ENCODE measurements at regions not wholly inside any gene's neighbourhood (a gene's known extent, or its start where the extent isn't known, plus 50 kb on each side); places are given as distances from the start of the nearest gene placed in this dataset.

DNA sequence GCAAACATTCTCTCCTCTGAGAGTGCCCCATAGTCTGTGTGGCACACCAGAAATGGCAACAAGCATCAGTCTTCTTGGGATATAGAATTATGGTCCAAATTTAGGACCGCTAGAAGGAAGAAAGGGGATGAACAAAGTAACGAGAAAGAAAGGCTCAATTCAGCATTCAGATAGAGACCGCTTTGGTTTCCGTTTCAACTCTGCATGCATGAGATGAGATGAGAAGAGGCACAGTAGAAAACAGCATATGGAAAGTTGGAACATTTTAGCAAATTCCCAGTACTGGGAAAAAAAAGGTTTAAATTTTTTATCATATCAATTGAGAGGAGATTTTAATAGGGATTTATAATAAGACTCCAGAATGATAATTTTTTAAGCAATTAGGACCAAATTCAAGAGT, 595.5 kb upstream of the CHRM3 start:
- Histone ChIP-seq H3K9me3 (no peaks in the 10 kb centered on the region), H3K36me3 (no peaks in the 10 kb centered on the region), H3K27ac (no peak overlapping the region), H3K4me3 (no peak overlapping the region), H3K4me1 (no peaks in the 10 kb centered on the region), H3K27me3 (no peaks in the 10 kb centered on the region)
- no peak for TF ChIP-seq POLR2A (IDR thresholded peaks at IDR 0.05)
- TF ChIP-seq, protein P1, sequence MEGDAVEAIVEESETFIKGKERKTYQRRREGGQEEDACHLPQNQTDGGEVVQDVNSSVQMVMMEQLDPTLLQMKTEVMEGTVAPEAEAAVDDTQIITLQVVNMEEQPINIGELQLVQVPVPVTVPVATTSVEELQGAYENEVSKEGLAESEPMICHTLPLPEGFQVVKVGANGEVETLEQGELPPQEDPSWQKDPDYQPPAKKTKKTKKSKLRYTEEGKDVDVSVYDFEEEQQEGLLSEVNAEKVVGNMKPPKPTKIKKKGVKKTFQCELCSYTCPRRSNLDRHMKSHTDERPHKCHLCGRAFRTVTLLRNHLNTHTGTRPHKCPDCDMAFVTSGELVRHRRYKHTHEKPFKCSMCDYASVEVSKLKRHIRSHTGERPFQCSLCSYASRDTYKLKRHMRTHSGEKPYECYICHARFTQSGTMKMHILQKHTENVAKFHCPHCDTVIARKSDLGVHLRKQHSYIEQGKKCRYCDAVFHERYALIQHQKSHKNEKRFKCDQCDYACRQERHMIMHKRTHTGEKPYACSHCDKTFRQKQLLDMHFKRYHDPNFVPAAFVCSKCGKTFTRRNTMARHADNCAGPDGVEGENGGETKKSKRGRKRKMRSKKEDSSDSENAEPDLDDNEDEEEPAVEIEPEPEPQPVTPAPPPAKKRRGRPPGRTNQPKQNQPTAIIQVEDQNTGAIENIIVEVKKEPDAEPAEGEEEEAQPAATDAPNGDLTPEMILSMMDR (IDR thresholded peaks at IDR 0.05): no peak
- DNase-seq: no peak

- no peak for TF ChIP-seq POLR2A (IDR thresholded peaks at IDR 0.05)
- TF ChIP-seq, protein P1 (IDR thresholded peaks at IDR 0.05): no peak
- H3K4me1 ChIP-seq: no peaks in the 10 kb centered on the region
- no peak overlapping the region for H3K4me3 ChIP-seq
- no peaks in the 10 kb centered on the region for H3K27me3 ChIP-seq
- H3K27ac ChIP-seq: no peak overlapping the region
- no peaks in the 10 kb centered on the region for H3K9me3 ChIP-seq
- no peak for DNase-seq
- H3K36me3 ChIP-seq: no peaks in the 10 kb centered on the region
Observed at GRCh38 chr1:238789916-238790667, 596.3 kb upstream of the CHRM3 start.

- no peaks in the 10 kb centered on the region for H3K4me1 ChIP-seq
Observed at GRCh38 chr1:238787471-238787870, 598.9 kb upstream of the CHRM3 start.

DNA sequence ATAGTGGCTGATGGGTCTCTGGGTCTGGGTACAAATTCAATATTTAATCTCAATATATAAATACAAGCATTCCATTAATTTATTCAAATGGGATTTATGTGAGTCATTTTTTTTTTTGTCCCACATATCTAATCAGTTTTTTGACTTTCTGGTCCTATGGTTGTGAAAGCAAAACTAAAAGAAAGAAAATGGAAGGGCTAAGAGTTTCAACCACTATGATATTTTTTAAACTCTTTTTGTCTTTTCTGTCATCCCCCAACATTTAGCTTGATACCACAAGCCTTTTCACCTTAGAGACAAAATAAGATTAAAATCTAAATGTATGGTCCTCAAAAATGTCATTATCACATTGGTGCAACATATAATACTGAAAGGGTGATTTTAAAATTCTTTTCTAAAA, 602.7 kb upstream of the CHRM3 start:
- DNase-seq: no peak
- Histone ChIP-seq H3K4me3 (no peak overlapping the region), H3K36me3 (no peaks in the 10 kb centered on the region), H3K27ac (no peak overlapping the region), H3K9me3 (no peaks in the 10 kb centered on the region), H3K27me3 (no peaks in the 10 kb centered on the region), H3K4me1 (no peaks in the 10 kb centered on the region)
- TF ChIP-seq POLR2A (IDR thresholded peaks at IDR 0.05): no peak
- TF ChIP-seq, protein P1 (IDR thresholded peaks at IDR 0.05): no peak

More at GRCh38 chr1:238787471-238787870, 598.9 kb upstream of the CHRM3 start:
- Histone ChIP-seq H3K9me3 (no peaks in the 10 kb centered on the region), H3K36me3 (no peaks in the 10 kb centered on the region), H3K4me3 (no peak overlapping the region), H3K27ac (no peak overlapping the region), H3K27me3 (no peaks in the 10 kb centered on the region)
- no peak for TF ChIP-seq POLR2A (IDR thresholded peaks at IDR 0.05)
- TF ChIP-seq, protein P1 (IDR thresholded peaks at IDR 0.05): no peak
- DNase-seq: no peak

- H3K36me3 ChIP-seq: no peaks in the 10 kb centered on the region
- no peak for TF ChIP-seq POLR2A (IDR thresholded peaks at IDR 0.05)
- TF ChIP-seq, protein P1 (IDR thresholded peaks at IDR 0.05): no peak
- no peak overlapping the region for H3K4me3 ChIP-seq
- H3K4me1 ChIP-seq: no peaks in the 10 kb centered on the region
- no peaks in the 10 kb centered on the region for H3K9me3 ChIP-seq
- DNase-seq: no peak
- H3K27ac ChIP-seq: no peak overlapping the region
- no peaks in the 10 kb centered on the region for H3K27me3 ChIP-seq
Observed at GRCh38 chr1:238779716-238780115, 606.7 kb upstream of the CHRM3 start.
